PC-9 (cell line): ENCODE measurements at regions not wholly inside any gene's neighbourhood (a gene's known extent, or its start where the extent isn't known, plus 50 kb on each side); places are given as distances from the start of the nearest gene placed in this dataset.

ENCODE experiments used
- BruUV-seq: library from RNA; stranded (reverse); fragments of 400-500 nt; replicated peaks from 2 replicates; lab custom pipeline; 2021; lab: Mats Ljungman, UMichigan
- CTCF ChIA-PET: fragments of 300-600 bp; sonication (Branson Sonifier 250); formaldehyde crosslinking; loops from one replicate; lab custom pipeline; 2022; ENCODE audit warnings: antibody characterized with exemption; lab: Charles Lee
- POLR2A ChIA-PET: fragments of 300-600 bp; sonication (Branson Sonifier 250); formaldehyde crosslinking; loops from one replicate; lab custom pipeline; 2022; ENCODE audit warnings: antibody characterized with exemption; ENCODE audit not compliant: unreplicated experiment; lab: Charles Lee
- DNase-seq, 2 experiments: peaks; one replicate each; pipeline versions ENCODE4 v3.0.0 to v3.0.0-alpha.2; 2015 to 2022; ENCODE audit warnings: mixed read lengths in 1 of 2
- H2AFZ ChIP-seq: fragments of 200-600 bp; sonication (generic); 2 replicates; pipeline ENCODE4 v1.8.1; 2017; ENCODE audit warnings: antibody characterized with exemption
- H3F3A ChIP-seq: fragments of 200-600 bp; sonication (generic); 2 replicates; pipeline ENCODE4 v1.8.1; 2017; ENCODE audit warnings: antibody characterized with exemption, mild to moderate bottlenecking, low read depth; ENCODE audit not compliant: insufficient read depth
- H3K27ac ChIP-seq: fragments of 200-600 bp; sonication (generic); 2 replicates; pipeline ENCODE4 v1.6.1; 2016; ENCODE audit warnings: mixed run types
- H3K27me3 ChIP-seq: fragments of 200-600 bp; sonication (generic); 2 replicates; pipeline ENCODE4 v1.6.1; 2016; ENCODE audit warnings: low read depth, mixed run types; ENCODE audit not compliant: insufficient read depth
- H3K36me3 ChIP-seq: fragments of 200-600 bp; sonication (generic); 2 replicates; pipeline ENCODE4 v1.6.1; 2016; ENCODE audit warnings: low read depth, mixed run types
- H3K4me1 ChIP-seq: fragments of 200-600 bp; sonication (generic); replicated peaks from 2 replicates; pipeline ENCODE4 v1.6.1; 2016; ENCODE audit warnings: mixed run types; ENCODE audit not compliant: insufficient read depth
- H3K4me2 ChIP-seq: fragments of 200-600 bp; sonication (generic); 2 replicates; pipeline ENCODE4 v1.6.1; 2017; ENCODE audit warnings: mixed run types
- H3K4me3 ChIP-seq: fragments of 200-600 bp; sonication (generic); 2 replicates; pipeline ENCODE4 v1.6.1; 2016; ENCODE audit warnings: mixed run types
- H3K79me2 ChIP-seq: fragments of 200-600 bp; sonication (generic); 2 replicates; pipeline ENCODE4 v1.6.1; 2017; ENCODE audit warnings: low read depth, mixed run types
- H3K9me2 ChIP-seq: fragments of 200-600 bp; sonication (generic); 2 replicates; pipeline ENCODE4 v1.8.1; 2017; ENCODE audit warnings: mild to moderate bottlenecking; ENCODE audit not compliant: insufficient read depth
- H3K9me3 ChIP-seq: fragments of 200-600 bp; sonication (generic); 2 replicates; pipeline ENCODE4 v1.8.1; 2016; ENCODE audit warnings: low read depth; ENCODE audit not compliant: insufficient read depth
- H4K20me1 ChIP-seq: fragments of 200-600 bp; sonication (generic); 2 replicates; pipeline ENCODE4 v1.8.1; 2017; ENCODE audit not compliant: insufficient read depth
- CTCF ChIP-seq: fragments of 200-600 bp; sonication (generic); conservative IDR thresholded peaks from 2 replicates; pipeline ENCODE4 v1.6.1; 2017; ENCODE audit warnings: mixed run types, antibody characterized with exemption, mild to moderate bottlenecking, moderate library complexity
- EZH2 ChIP-seq: fragments of 200-600 bp; sonication (generic); IDR thresholded peaks from 2 replicates; pipeline ENCODE4 v1.8.0; 2017; ENCODE audit warnings: antibody characterized with exemption, low read depth
- intact Hi-C: fragments of 100-400 bp; cut with micrococcal nuclease; formaldehyde crosslinking; loops from one replicate; pipeline ENCODE4 v1.10.0; 2022; ENCODE audit not compliant: unreplicated experiment

- Histone ChIP-seq H3K27me3 (no peaks in the 10 kb centered on the region), H3K4me2 (peak overlapping the region; percentile 70), H2AFZ (peak overlapping the region; percentile 17; the same call in 1 of the 2 replicates), H3K4me1 (peaks cover 72% of the 10 kb centered on the region), H4K20me1 (no peaks in the 10 kb centered on the region), H3K27ac (peak overlapping the region; percentile 93), H3K79me2 (no peaks in the 10 kb centered on the region), H3K9me2 (no peaks in the 10 kb centered on the region), H3K4me3 (no peak overlapping the region), H3K9me3 (no peaks in the 10 kb centered on the region), H3F3A (peaks cover 46% of the 10 kb centered on the region), H3K36me3 (no peaks in the 10 kb centered on the region)
- BruUV-seq: no TSS peak
- ChIA-PET POLR2A (no interaction called here), CTCF (interaction anchor here (0.6 kb wide), 1 partner anchor 824 kb away, joined by 3 read pairs; no protein-coding TSS in a partner anchor)
- peak in 1 of 2 experiments; percentile 56 for DNase-seq
- intact Hi-C loops: loop anchor here (2.0 kb wide), 1 partner anchor 65 kb away; the partner anchor contains the start of gene MTF2
- TF ChIP-seq CTCF: no peak
- no peak for TF ChIP-seq EZH2
These were observed 52.1 kb upstream of the DIPK1A start for GRCh38 chr1:93013145-93014065.

- Histone ChIP-seq H3K4me3 (no peak overlapping the region), H3K79me2 (no peaks in the 10 kb centered on the region), H3K27me3 (no peaks in the 10 kb centered on the region), H3F3A (peaks cover 45% of the 10 kb centered on the region), H3K27ac (peak overlapping the region; percentile 93), H3K36me3 (no peaks in the 10 kb centered on the region), H3K4me1 (peaks cover 64% of the 10 kb centered on the region), H2AFZ (peak overlapping the region; percentile 17; the same call in 1 of the 2 replicates), H4K20me1 (no peaks in the 10 kb centered on the region), H3K9me2 (no peaks in the 10 kb centered on the region), H3K9me3 (no peaks in the 10 kb centered on the region), H3K4me2 (peak overlapping the region; percentile 70)
- intact Hi-C loops: loop anchor here (2.0 kb wide), 1 partner anchor 65 kb away; the partner anchor contains the start of gene MTF2
- DNase-seq: no peak
- ChIA-PET CTCF (interaction anchor here (0.6 kb wide), 1 partner anchor 823 kb away, joined by 3 read pairs; no protein-coding TSS in a partner anchor), POLR2A (no interaction called here)
- no TSS peak for BruUV-seq
- TF ChIP-seq CTCF (no peak), EZH2 (no peak)
These were observed 52.9 kb upstream of the DIPK1A start for GRCh38 chr1:93014168-93014567.

- Histone ChIP-seq H4K20me1 (no peaks in the 10 kb centered on the region), H3K79me2 (no peaks in the 10 kb centered on the region), H3K27me3 (no peaks in the 10 kb centered on the region), H2AFZ (peak overlapping the region; percentile 35; the same call in 1 of the 2 replicates), H3K4me1 (peaks cover 61% of the 10 kb centered on the region), H3K9me2 (no peaks in the 10 kb centered on the region), H3K36me3 (no peaks in the 10 kb centered on the region), H3K4me2 (peak overlapping the region; percentile 70), H3K4me3 (peak overlapping the region; percentile 32), H3F3A (peaks cover 45% of the 10 kb centered on the region), H3K27ac (peak overlapping the region; percentile 93), H3K9me3 (no peaks in the 10 kb centered on the region)
- intact Hi-C loops: loop anchor here (1.0 to 2.0 kb wide), 2 partner anchors 15 to 63 kb away; partner anchors contain the start of gene MTF2
- BruUV-seq: no TSS peak
- CTCF ChIA-PET: interaction anchor here (0.6 kb wide), 1 partner anchor 47 kb away, joined by 3 read pairs; no protein-coding TSS in a partner anchor
- TF ChIP-seq EZH2 (no peak), CTCF (no peak)
- DNase-seq: peak; percentile 16 to 99
- POLR2A ChIA-PET: interaction anchor here (0.6 to 1.2 kb wide), 6 partner anchors 15 to 1090 kb away, joined by 3 to 6 read pairs (median 4); no protein-coding TSS in a partner anchor
These were observed 54.3 kb upstream of the DIPK1A start for GRCh38 chr1:93015590-93015989.
